ENCODE measurements at regions not wholly inside any gene's neighbourhood (a gene's known extent, or its start where the extent isn't known, plus 50 kb on each side); places are given as distances from the start of the nearest gene placed in this dataset.

- no peak overlapping the region for H3K4me2 ChIP-seq (ENCODE audit: insufficient read depth, low read length)
- dilution Hi-C loops (cut with MboI; ENCODE audit: extremely low pct_ligation_motif_present, low sequenced_read_pairs) (no loop called here), intact Hi-C loops (cut with micrococcal nuclease) (no loop called here)
- H3K36me3 ChIP-seq (ENCODE audit: control insufficient read depth in 2 of 2, extremely low read depth in 1 of 2, insufficient read depth in 2 of 2, low read length in 2 of 2) = no peaks in the 10 kb centered on the region
- H2AFZ ChIP-seq (ENCODE audit: low read depth, low read length) = no peak overlapping the region
- no TSS peak for BruUV-seq (replicated peaks)
- H3K79me2 ChIP-seq (ENCODE audit: control insufficient read depth, insufficient read depth, low read length) = no peaks in the 10 kb centered on the region
- H3K27ac ChIP-seq (ENCODE audit: insufficient read depth, low read depth, low read length) = no peak overlapping the region
- no peaks in the 10 kb centered on the region for H3K4me1 ChIP-seq (ENCODE audit: control insufficient read depth, extremely low read depth, insufficient read depth, low read length)
- no peak overlapping the region for H3K4me3 ChIP-seq (replicated peaks in 1 of 3; ENCODE audit: insufficient read depth in 1 of 3, low read depth in 1 of 3, low read length in 3 of 3)
- no peaks in the 10 kb centered on the region for H3K9me1 ChIP-seq (replicated peaks; ENCODE audit: control insufficient read depth, extremely low read depth, insufficient read depth, low read length)
- DNase-seq (ENCODE audit: low read depth, low spot score) = no peak
- CTCF ChIA-PET = interaction anchor here (1.1 kb wide), 1 partner anchor 19 kb away, joined by 3 read pairs; no protein-coding TSS in a partner anchor
- H3K27me3 ChIP-seq (ENCODE audit: control insufficient read depth in 2 of 2, insufficient read depth in 2 of 2, low read length in 2 of 2) = peaks cover 2 to 13% of the 10 kb centered on the region in 2 experiments
- POLR2A ChIA-PET = no interaction called here
- no peak for FAIRE-seq
- H3K9me3 ChIP-seq (replicated peaks; ENCODE audit: control insufficient read depth, insufficient read depth, low read length) = no peaks in the 10 kb centered on the region
- H3K9ac ChIP-seq (replicated peaks; ENCODE audit: extremely low read depth, insufficient read depth, low read length) = no peak overlapping the region
- H4K20me1 ChIP-seq (replicated peaks; ENCODE audit: control insufficient read depth, extremely low read depth, insufficient read depth, low read length) = no peaks in the 10 kb centered on the region
- TF ChIP-seq EZH2 (IDR thresholded peaks at IDR 0.05; ENCODE audit: borderline replicate concordance, low read depth, low read length, severe bottlenecking) (no peak), JUN (IDR thresholded peaks at IDR 0.05; ENCODE audit: borderline replicate concordance, insufficient read depth, insufficient read length, low read depth) (no peak), POLR2A (IDR thresholded peaks at IDR 0.05; ENCODE audit: low read depth, low read length) (no peak), GATA2 (IDR thresholded peaks at IDR 0.05; ENCODE audit: insufficient read depth, insufficient read length, low read depth, low read length) (no peak), MYC (IDR thresholded peaks at IDR 0.05; ENCODE audit: low read depth, low read length) (no peak), FOS (IDR thresholded peaks at IDR 0.05; ENCODE audit: borderline replicate concordance, insufficient read depth, low read length) (no peak), POLR2AphosphoS5 (IDR thresholded peaks at IDR 0.05; ENCODE audit: insufficient read depth, low read depth, low read length) (no peak)
- TF ChIP-seq, protein P1, sequence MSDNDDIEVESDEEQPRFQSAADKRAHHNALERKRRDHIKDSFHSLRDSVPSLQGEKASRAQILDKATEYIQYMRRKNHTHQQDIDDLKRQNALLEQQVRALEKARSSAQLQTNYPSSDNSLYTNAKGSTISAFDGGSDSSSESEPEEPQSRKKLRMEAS (IDR thresholded peaks at IDR 0.05; ENCODE audit: insufficient read depth, insufficient read length) = no peak
- TF ChIP-seq, protein P2, sequence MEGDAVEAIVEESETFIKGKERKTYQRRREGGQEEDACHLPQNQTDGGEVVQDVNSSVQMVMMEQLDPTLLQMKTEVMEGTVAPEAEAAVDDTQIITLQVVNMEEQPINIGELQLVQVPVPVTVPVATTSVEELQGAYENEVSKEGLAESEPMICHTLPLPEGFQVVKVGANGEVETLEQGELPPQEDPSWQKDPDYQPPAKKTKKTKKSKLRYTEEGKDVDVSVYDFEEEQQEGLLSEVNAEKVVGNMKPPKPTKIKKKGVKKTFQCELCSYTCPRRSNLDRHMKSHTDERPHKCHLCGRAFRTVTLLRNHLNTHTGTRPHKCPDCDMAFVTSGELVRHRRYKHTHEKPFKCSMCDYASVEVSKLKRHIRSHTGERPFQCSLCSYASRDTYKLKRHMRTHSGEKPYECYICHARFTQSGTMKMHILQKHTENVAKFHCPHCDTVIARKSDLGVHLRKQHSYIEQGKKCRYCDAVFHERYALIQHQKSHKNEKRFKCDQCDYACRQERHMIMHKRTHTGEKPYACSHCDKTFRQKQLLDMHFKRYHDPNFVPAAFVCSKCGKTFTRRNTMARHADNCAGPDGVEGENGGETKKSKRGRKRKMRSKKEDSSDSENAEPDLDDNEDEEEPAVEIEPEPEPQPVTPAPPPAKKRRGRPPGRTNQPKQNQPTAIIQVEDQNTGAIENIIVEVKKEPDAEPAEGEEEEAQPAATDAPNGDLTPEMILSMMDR (IDR thresholded peaks at IDR 0.05; ENCODE audit: extremely low read depth in 1 of 2, insufficient read depth in 1 of 2, low read depth in 1 of 2, low read length in 2 of 2) = no peak
Measured at GRCh38 chr7:42389697-42390096, 152.7 kb upstream of the GLI3 start.
